SK-N-SH (cell line): ENCODE measurements at regions not wholly inside any gene's neighbourhood (a gene's known extent, or its start where the extent isn't known, plus 50 kb on each side); places are given as distances from the start of the nearest gene placed in this dataset.

ENCODE experiments used
- CTCF ChIP-seq: fragments of 200-600 bp; sonication (generic); IDR thresholded peaks from 2 replicates; pipeline ENCODE4 v1.6.1; 2017; ENCODE audit warnings: antibody characterized with exemption, mild to moderate bottlenecking, moderate library complexity
- USF1 ChIP-seq: IDR thresholded peaks from 2 replicates; pipeline ENCODE4 v1.4.0; 2012; ENCODE audit warnings: low read depth, borderline replicate concordance

GRCh38 chr22:27651486-27651885, 150.1 kb downstream of the MN1 start:
- TF ChIP-seq CTCF (no peak), USF1 (no peak)
